EH (cell line): ENCODE measurements at regions not wholly inside any gene's neighbourhood (a gene's known extent, or its start where the extent isn't known, plus 50 kb on each side); places are given as distances from the start of the nearest gene placed in this dataset.

ENCODE experiments used
- DNase-seq: peaks from one replicate; pipeline ENCODE4 v3.0.0-alpha.2; 2015; ENCODE audit warnings: low read depth

DNA sequence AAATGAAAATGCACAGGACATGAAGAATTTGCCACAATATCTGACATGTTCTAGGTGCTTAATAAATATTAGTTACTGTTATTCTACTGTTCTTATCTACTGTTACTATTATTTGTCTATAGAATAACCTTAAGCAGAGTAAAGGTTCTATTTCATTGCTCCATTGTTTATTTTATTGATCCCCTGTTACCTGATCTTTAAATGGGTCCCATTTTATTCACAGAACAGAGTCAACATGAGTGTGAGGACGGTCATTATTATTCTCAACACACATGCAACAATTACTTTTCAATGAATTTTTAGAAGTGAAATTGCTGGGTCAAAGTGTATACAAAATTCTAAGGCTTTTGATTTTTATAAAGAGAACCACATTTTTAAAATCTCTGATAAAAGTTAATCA is 186.9 kb downstream of the AHR start:
- no peak for DNase-seq

DNA sequence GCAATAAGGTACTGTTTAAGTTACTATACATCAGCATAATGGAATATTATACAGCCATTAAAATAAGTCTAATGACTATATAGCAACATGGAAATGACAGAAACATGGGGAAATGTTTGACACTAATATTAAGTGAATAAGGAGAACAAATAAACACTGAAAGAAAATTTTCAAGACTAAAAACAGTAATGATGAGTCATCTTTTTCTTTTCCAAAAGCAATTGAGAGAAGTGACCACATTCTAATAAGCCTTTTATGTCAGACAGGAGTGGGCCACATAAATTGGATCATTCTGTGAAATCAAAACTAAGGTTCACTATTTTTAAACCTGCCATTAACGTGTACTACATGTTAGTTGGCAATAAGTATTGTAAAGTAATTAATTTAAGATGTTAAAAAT is 187.5 kb downstream of the AHR start:
- DNase-seq, result peak; percentile 18

DNA sequence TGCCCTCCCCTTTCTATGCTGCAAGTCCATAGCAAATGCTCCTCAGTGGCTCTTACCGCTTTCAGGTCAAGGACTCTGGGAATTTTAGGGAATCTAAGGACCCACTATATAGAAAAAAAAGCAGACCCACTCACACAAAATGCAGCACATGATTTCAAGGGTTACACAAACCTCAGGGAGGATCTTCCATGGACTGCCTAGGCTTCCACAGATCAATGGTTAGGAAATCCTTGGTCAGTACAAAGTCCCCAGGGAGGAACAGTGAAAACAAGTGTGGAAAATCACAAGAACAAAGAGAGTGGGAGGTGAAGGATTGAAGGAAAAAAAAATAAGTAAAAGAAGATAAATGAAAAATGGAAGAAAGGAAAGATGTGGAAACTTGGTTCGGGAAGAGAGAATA is 188.4 kb downstream of the AHR start:
- no peak for DNase-seq

DNA sequence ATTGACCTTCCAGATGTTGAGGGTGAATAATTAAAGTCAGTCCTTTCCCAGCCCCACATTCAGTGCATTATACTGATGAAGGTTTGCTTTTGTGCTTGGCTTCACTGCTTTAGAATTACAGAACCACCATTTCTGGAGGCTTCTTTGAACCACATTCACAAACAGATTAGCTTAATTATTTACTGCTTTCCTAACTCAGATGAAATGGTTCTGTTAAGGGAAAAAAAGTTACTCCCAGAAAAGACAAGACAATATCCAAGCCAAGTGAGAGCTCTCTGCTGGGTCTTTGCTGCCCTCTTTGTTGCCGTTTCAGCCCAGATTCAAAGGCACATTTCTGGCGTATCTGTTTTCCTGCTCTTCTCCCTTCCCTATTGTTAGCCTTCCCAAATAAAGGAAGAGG is 188.9 kb downstream of the AHR start:
- DNase-seq, result no peak

GRCh38 chr7:17488829-17489228 is 190.4 kb downstream of the AHR start:
- no peak for DNase-seq

DNA sequence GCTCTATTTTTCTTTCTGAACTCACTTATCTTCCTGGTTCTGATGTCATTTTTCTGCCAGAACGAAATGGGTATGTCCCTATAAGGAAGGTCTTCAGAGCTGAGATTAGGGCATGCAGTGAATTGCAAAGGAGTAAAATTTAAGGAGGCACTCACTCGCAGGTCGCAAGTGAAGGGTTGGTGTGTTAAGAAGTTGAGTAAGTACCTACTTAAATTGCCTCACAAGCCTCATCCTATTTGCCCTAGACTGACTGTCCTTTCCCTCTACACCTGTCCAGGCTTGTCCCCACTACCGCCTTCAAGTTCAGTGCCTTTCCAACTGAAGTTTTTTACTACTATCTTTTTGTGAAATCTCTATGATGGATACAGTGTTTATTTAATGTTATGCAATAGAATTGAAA is 191.5 kb downstream of the AHR start:
- DNase-seq, result no peak

GRCh38 chr7:17490825-17491224 is 192.4 kb downstream of the AHR start:
- no peak for DNase-seq

DNA sequence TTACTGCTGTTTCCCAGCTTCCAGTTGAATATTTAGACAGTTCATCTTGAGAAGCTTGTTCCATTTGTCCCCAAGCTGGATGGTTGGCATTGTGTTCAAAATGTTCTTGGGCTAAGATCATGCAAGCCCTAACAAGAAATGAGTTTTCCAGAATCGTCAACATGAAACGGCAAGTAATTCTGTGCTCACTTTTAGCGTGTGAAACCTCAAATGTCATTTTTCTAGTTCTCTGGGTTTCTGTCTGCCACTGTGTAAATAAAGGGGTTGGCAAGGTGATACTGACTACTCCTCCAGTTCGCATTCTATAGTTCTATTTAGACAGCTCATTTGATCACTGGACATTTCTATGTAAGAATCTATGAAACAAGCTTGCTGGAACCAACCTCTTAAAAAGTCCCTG is 194.0 kb downstream of the AHR start:
- no peak for DNase-seq

DNA sequence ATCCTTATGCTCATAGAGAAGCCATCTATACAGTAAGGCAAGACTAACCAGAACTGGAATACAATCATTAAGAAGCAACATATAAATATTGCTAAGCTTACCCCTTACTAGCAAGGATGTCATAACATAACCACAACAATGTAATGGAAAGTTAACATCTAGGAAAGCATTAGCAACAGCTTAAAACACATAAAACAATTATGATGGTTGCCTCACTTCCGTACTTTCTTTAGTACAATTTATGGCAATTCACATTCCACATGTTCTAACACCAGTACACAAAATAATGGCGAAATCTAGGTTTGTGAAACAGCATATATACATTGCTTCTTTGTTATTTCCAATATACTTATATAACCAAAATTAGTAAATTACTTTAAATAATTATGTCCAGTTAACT is 195.0 kb downstream of the AHR start:
- peak; percentile 16 for DNase-seq

GRCh38 chr7:17495655-17496394 is 197.4 kb downstream of the AHR start:
- DNase-seq, result no peak

DNA sequence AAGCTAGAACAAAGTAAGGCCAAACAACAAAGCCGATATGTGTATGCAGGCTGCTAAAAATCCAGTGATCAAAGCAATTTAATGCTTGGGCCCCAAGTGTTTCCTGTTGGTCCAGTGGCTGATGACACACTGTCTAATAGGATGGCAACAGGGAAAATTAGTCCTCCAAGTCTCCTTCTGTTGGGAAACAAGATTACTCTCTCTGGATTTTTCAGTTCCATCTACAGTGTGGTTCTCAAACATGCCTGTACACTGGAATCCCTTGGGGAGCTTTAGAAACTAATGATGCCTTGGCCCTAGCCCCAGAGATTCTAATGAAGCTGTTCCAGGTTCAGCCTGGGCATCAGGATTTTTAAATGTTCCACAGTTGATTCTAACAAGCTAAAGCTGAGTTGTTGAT is 198.7 kb downstream of the AHR start:
- DNase-seq, result peak; percentile 31

DNA sequence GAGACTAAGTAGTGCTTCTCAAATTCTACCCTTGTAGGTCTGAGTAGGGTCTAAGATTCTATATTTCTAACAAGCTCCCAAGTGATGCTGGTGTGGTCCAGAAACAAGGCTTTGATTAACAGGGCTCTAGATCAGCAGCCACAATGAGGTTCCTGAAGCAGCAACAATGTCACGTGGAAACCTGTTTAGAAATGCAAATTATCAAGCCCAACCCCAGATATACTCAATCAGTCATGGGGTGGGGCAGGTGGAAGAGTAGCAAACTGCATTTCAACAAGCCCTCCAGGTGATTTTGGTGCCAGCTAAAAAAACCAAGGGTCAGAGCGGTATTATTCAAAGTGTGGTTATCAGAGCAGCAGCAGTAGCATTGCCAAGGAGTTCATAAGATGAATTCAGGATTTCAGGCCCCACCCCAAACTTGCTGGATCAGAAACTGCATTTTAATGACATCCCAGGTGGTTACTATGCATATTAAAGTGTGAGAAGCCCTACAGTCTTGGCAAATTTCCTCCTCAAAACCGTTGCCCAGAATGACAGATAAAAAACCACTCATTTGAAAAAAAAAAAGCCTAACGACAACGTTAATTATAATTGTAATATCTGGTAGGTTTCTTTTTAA is 199.2 kb downstream of the AHR start:
- DNase-seq, result no peak

DNA sequence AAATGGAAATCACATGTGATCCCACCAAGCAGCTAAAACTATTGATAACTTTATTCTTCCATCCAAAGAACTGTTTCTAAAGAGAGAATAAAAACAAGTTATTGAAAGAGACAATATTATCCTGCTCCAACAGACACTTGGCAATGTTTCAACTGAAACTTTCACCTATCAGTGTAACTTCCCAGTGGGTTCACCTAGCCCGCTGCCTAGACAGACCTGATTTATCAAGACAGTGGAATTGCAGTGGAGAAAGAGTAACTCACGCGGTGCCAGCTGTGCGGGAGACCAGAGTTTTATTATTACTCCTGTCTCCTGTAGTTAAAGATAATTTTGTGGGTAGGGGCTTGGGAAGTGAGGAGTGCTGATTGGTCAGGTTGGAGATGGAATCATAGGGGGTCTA is 199.8 kb downstream of the AHR start:
- no peak for DNase-seq

GRCh38 chr7:17500736-17501135 is 202.3 kb downstream of the AHR start:
- DNase-seq, result no peak

DNA sequence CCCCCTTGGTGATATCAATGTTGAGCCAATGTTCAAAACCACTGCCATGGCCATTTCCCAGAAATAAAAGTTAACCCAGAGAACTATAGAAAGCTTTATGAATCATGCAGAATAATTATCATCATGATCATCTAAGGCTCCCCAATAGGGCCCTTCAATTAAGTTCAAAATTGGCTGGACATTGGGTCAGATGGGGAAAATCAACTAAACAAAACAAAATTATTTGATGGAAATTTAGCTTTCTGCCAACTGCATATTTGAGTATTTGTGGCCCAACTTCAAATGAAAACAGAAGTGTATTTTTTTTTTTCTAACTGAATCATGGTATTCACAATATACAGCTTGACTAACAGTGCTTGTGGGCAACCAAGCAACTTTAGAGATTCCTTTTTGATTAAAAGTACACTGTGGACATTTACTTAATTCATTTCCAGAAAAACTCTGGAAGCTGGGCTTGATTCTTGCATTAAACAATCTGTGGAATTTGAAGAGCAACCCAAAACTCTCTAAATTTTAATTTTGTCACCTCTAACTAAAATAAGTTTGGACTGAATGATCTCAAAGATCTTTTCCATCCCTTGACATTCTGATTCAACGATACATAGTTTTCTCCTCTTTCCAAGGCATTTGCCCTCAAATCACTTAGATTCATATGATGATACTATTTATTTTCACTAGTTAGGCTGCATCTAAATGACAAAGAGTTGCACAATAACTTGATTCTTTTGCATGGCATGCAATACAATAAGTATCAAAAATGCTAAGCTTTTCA is 203.2 kb downstream of the AHR start:
- DNase-seq, result peak; percentile 75

GRCh38 chr7:17502213-17503060 is 204.0 kb downstream of the AHR start:
- DNase-seq, result peak; percentile 35

DNA sequence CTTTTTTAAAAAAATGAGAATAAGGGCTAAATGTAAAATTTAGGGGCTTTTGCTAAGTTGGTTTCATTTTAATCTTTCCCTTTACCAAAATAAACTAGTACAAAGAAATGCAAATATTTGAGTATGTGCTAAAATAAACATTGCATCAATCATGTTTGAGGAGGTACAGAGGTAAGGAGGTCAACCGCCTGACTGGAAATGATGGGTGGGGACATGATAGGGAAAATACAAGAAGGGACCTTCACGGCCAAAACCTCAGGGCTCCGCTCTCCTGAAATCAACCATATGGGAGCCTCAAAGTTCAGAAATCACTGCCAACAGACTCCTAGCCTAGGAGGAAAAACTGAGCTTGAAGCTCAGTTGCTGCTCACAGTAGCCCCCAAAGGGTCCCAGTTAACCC is 207.6 kb downstream of the AHR start:
- no peak for DNase-seq

GRCh38 chr7:17506596-17506995 is 208.1 kb downstream of the AHR start:
- no peak for DNase-seq

DNA sequence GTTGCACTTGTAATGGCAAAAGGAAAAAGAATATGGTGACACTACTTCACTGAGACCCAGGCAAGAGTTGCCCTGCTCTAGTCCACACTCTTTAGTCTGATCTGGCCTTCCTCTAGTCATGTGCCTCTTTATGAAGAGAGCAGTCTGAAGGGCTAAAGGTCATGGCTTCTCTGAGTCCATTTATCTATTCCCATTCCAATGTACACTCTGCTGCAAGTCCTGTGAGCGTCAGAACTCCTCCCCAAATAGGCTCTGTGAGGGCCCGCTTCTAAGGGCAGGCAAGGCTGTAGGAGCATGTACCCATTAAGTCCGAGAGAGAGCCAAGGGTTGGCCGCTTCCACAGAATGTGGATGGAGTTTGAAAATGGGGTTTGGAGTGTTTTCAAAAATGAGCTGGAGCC is 209.3 kb downstream of the AHR start:
- DNase-seq, result no peak

DNA sequence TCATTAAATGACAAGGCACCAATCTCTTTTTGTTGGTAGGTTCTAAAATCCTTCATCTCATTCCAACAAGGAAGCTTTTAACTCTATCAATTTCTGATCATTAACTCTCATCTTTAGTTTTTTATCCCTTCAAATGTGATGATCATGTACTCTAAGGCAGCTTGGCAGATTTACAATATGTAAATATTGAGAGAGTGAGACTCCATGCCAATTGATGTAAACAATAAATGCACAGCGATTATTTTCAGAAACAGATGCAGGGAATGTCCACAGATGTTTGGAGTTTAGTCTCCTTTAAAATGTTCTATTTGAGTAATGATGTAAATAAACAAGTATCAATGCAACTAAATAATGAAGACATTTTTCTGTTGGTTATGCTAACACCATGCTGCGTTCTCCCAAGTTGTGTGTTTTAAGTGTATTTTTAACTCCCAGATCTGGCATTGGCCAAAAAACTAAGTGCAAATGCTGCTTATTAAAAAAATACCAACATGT is 213.8 kb downstream of the AHR start:
- no peak for DNase-seq

DNA sequence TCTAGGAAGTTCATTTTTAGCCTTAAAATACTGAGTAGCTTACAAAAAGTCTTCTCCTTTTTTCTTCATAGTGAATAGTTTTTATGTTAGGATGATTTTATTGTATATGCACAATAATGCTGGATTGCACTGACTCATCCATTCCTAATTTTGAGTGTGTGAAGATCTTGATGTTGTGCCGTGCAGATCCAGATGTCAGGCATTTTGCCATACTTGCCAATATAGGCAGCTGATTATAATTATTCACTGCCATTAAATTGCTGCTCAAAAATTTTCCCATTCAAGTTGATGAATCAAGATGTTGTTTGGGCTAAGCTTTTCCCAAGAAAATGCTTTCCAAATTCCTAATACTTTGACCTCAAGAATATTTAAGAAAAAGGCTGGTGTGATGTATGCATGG is 218.3 kb downstream of the AHR start:
- peak; percentile 93 for DNase-seq

DNA sequence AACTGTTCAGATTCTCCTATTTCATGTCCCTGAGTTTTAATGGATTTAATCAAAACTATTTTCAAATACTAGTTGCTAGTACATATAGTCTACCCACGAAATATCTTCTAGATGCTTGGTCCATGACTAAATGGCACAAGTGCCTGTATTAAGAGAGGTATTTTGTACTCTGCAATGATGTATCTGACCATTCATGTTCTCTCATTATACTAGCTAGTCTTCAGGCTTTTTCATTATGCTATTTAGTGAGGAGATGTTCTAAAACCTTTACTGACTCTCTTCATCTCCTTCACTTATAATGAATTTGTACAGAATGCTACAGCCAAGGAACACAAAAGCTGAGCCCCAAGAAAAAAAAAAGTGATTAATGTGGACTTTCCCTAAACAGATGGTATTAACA is 222.5 kb downstream of the AHR start:
- peak; percentile 67 for DNase-seq
